ENCODE measurements at regions not wholly inside any gene's neighbourhood (a gene's known extent, or its start where the extent isn't known, plus 50 kb on each side); places are given as distances from the start of the nearest gene placed in this dataset.

GRCh38 chr6:112581015-112581414, 233.9 kb downstream of the RFPL4B start:
- Mint-ChIP-seq H3K9me3 (no peaks in the 10 kb centered on the region), H3K4me1 (ENCODE audit: unreplicated experiment) (no peaks in the 10 kb centered on the region), H3K27me3 (no peaks in the 10 kb centered on the region), H3K4me3 (no peak overlapping the region), H3K36me3 (no peaks in the 10 kb centered on the region), H3K27ac (no peak overlapping the region)
- no peak for DNase-seq (ENCODE audit: extremely low spot score, unreplicated experiment)
- no peak for TF ChIP-seq CTCF (conservative IDR thresholded peaks at IDR 0.05)

- no peak for TF ChIP-seq CTCF (conservative IDR thresholded peaks at IDR 0.05)
- Mint-ChIP-seq H3K36me3 (no peaks in the 10 kb centered on the region), H3K4me1 (ENCODE audit: unreplicated experiment) (peaks cover 9% of the 10 kb centered on the region), H3K27ac (no peak overlapping the region), H3K9me3 (peaks cover 3% of the 10 kb centered on the region), H3K4me3 (no peak overlapping the region), H3K27me3 (no peaks in the 10 kb centered on the region)
- no peak for DNase-seq (ENCODE audit: extremely low spot score, unreplicated experiment)
These were observed 243.2 kb downstream of the RFPL4B start for GRCh38 chr6:112590326-112590725.

GRCh38 chr6:112591329-112591728, 244.2 kb downstream of the RFPL4B start:
- H3K4me3 Mint-ChIP-seq = no peak overlapping the region
- peaks cover 9% of the 10 kb centered on the region for H3K4me1 Mint-ChIP-seq (ENCODE audit: unreplicated experiment)
- H3K9me3 Mint-ChIP-seq = peaks cover 3% of the 10 kb centered on the region
- no peaks in the 10 kb centered on the region for H3K27me3 Mint-ChIP-seq
- DNase-seq (ENCODE audit: extremely low spot score, unreplicated experiment) = no peak
- H3K27ac Mint-ChIP-seq = no peak overlapping the region
- no peaks in the 10 kb centered on the region for H3K36me3 Mint-ChIP-seq
- TF ChIP-seq CTCF (conservative IDR thresholded peaks at IDR 0.05) = no peak

- no peak overlapping the region for H3K27ac Mint-ChIP-seq
- peaks cover 3% of the 10 kb centered on the region for H3K9me3 Mint-ChIP-seq
- H3K4me3 Mint-ChIP-seq = no peak overlapping the region
- H3K36me3 Mint-ChIP-seq = no peaks in the 10 kb centered on the region
- no peak for TF ChIP-seq CTCF (conservative IDR thresholded peaks at IDR 0.05)
- H3K27me3 Mint-ChIP-seq = no peaks in the 10 kb centered on the region
- H3K4me1 Mint-ChIP-seq (ENCODE audit: unreplicated experiment) = peaks cover 9% of the 10 kb centered on the region
- no peak for DNase-seq (ENCODE audit: extremely low spot score, unreplicated experiment)
These were observed 245.0 kb downstream of the RFPL4B start for GRCh38 chr6:112592159-112592558.

- Mint-ChIP-seq H3K4me3 (no peak overlapping the region), H3K27me3 (no peaks in the 10 kb centered on the region), H3K9me3 (peaks cover 3% of the 10 kb centered on the region), H3K27ac (no peak overlapping the region), H3K36me3 (no peaks in the 10 kb centered on the region), H3K4me1 (ENCODE audit: unreplicated experiment) (peaks cover 9% of the 10 kb centered on the region)
- no peak for DNase-seq (ENCODE audit: extremely low spot score, unreplicated experiment)
- TF ChIP-seq CTCF (conservative IDR thresholded peaks at IDR 0.05) = no peak
These were observed 247.9 kb downstream of the RFPL4B start for GRCh38 chr6:112594886-112595594.
